NCI-H2081 (cell line): ENCODE measurements at regions not wholly inside any gene's neighbourhood (a gene's known extent, or its start where the extent isn't known, plus 50 kb on each side); places are given as distances from the start of the nearest gene placed in this dataset.

ENCODE experiments used
- DNase-seq, 2 experiments: peaks; one replicate each; lab custom pipeline; 2025; lab: John Stamatoyannopoulos, UW

- no peak for DNase-seq
Measured at GRCh38 chr9:13487498-13487897, 208.0 kb upstream of the MPDZ start.

GRCh38 chr9:13487071-13487470, 207.6 kb upstream of the MPDZ start:
- DNase-seq: no peak

GRCh38 chr9:13485068-13485596, 205.6 kb upstream of the MPDZ start:
- no peak for DNase-seq

- no peak for DNase-seq
Measured at GRCh38 chr9:13484186-13484585, 204.7 kb upstream of the MPDZ start.

- DNase-seq: no peak
Measured at GRCh38 chr9:13481274-13481673, 201.8 kb upstream of the MPDZ start.

GRCh38 chr9:13480693-13481092, 201.2 kb upstream of the MPDZ start:
- no peak for DNase-seq

GRCh38 chr9:13479096-13479495, 199.6 kb upstream of the MPDZ start:
- DNase-seq: peak in 1 of 2 experiments; percentile 19

- DNase-seq: no peak
Measured at GRCh38 chr9:13478639-13479038, 199.1 kb upstream of the MPDZ start.

- no peak for DNase-seq
Measured at GRCh38 chr9:13478160-13478559, 198.7 kb upstream of the MPDZ start.

GRCh38 chr9:13470836-13471235, 191.3 kb upstream of the MPDZ start:
- DNase-seq: no peak

GRCh38 chr9:13467157-13467556, 187.7 kb upstream of the MPDZ start:
- no peak for DNase-seq

- DNase-seq: no peak
Measured at GRCh38 chr9:13461414-13461991, 182.0 kb upstream of the MPDZ start.

- DNase-seq: no peak
Measured at GRCh38 chr9:13459071-13459470, 179.6 kb upstream of the MPDZ start.

GRCh38 chr9:13457795-13458194, 178.3 kb upstream of the MPDZ start:
- no peak for DNase-seq

GRCh38 chr9:13450723-13451122, 171.2 kb upstream of the MPDZ start:
- peak in 1 of 2 experiments; percentile 41 for DNase-seq

- no peak for DNase-seq
Measured at GRCh38 chr9:13448482-13448881, 169.0 kb upstream of the MPDZ start.

GRCh38 chr9:13447843-13448422, 168.4 kb upstream of the MPDZ start:
- peak; percentile 67 to 93 for DNase-seq

- DNase-seq: peak in 1 of 2 experiments; percentile 37
Measured at GRCh38 chr9:13446938-13447842, 167.7 kb upstream of the MPDZ start.

- DNase-seq: peak in 1 of 2 experiments; percentile 40
Measured at GRCh38 chr9:13446286-13446937, 166.9 kb upstream of the MPDZ start.

GRCh38 chr9:13445103-13445500, 165.6 kb upstream of the MPDZ start:
- DNase-seq: peak; percentile 73 to 95

GRCh38 chr9:13444245-13445102, 165.0 kb upstream of the MPDZ start:
- DNase-seq: peak; percentile 61 to 79
